DMS79 treated with DMSO at 0.1 percent for 48 hours (cell line): ENCODE measurements at regions not wholly inside any gene's neighbourhood (a gene's known extent, or its start where the extent isn't known, plus 50 kb on each side); places are given as distances from the start of the nearest gene placed in this dataset.
"Not testable (repeated sequence)": the region's sequence is repeated elsewhere in the genome, so short reads cannot be mapped to it uniquely, and the experiment has no call there.

ENCODE experiments used
- DNase-seq: peaks from one replicate; lab custom pipeline; 2025; lab: John Stamatoyannopoulos, UW

DNA sequence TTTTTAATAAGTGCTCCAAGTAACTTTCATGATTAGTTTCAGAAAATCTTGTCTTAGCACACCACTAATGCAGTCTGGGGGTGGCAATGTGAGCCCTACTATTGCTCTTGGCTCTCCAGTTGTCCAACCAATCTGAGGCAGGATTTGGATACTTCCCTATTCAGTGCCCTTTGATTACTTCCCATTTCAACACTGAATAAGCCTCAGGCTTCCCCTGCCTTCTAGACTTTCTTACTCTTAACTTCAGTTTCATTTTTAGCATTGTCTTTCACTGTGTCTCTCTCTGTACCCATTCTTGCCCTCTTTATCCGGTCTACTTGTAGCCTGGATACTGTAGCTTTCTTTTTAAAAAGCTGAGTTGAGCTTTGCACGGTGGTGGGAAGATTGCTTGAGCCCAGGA lies 186.1 kb downstream of the C9orf152 start:
- DNase-seq = no peak

DNA sequence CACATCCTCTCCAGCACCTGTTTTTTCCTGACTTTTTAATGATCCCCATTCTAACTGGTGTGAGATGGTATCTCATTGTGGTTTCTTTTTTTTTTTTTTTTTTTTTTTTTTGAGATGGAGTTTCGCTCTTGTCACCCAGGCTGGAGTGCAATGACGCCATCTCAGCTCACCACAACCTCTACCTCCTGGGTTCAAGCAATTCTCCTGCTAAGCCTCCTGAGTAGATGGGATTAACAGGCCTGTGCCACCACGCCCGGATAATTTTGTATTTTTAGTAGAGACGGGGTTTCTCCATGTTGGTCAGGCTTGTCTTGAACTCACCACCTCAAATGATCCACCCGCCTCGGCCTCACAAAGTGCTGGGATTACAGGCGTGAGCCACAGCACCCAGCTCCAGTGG lies 184.7 kb downstream of the C9orf152 start:
- not testable (repeated sequence) for DNase-seq

DNA sequence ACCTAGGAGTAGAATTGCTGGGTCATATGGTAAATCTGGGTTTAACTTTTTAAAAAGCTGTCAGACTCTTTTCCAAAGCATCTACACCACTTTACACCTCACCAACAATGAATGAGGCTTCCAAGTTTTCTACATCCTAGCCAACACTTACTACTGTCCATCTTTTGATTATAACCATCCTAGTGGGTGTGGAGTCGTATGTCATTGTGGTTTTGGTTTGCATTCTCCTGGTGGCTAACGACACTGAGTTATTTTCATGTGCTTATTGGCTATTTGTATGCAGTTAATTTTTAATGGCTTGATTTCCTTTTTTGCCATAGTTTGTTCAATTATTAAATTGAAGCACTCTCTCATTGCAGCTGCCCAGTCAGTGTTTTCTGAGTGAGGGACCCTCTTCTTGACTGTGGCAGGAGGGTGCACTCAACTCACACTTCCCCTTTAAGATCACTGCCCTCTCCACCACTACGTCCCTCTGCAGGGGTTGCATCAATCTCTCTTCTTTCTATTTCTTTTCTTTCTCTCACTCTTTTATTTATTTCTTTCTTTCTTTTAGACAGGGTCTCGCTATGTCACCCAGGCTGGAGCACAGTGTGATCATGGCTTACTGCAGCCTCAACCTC lies 182.3 kb downstream of the C9orf152 start:
- no peak for DNase-seq

DNA sequence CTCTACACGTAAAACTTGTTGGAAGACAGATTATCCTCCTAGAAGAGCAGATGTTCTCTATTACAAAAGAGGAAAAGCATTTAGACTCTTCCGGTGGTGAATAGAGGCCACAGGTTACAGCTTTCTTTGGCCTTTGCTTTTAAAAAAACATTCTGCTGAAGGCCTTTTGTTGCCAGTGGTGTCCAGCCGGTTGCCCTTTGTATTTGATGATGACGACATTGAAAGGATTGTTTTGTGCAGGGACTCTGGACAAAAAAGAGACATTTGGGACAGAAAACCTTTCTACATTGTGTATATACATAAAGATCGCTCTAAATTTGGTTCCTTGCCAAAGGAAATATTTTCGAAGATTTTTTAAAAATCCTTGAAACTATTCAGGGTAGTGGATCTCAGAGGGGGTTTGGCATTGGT lies 180.3 kb downstream of the C9orf152 start:
- no peak for DNase-seq

DNA sequence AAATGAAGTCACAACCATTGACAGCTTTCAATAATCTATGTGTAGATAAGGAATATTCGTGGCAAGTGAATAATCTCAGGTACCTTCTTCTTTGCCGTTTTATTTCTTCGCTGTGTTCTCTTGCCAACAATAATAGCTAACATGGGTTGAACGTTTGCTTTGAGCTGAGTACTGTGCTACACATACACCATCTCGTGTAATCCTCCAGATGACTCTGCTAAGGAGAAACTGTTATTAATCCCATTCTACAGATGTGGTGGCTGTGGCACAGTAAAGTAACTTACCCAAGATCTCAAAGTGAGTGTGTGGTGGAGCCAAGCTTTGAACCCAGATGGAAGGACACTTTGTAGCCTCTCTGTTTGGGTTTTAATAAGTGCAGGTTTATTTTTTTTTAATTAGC lies 179.7 kb downstream of the C9orf152 start:
- no peak for DNase-seq

DNA sequence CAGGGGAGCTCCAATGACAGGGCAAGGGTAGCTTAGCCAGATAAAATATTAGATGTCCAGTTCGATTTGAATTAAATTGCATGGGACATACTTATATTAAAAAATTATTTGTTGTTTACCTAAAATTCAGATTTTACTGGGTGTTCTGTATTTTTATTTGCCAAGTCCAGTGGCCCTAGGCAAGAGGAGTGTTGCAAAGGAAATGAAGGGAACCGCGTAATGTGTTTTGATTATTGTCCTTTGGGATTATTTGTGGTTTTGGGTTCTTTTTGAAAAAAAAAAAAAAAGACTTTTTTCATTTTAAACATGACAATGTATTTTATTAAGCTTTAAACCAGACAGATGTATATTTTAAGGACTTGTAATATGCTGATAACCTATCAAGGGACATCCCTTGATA lies 179.3 kb downstream of the C9orf152 start:
- DNase-seq = no peak

DNA sequence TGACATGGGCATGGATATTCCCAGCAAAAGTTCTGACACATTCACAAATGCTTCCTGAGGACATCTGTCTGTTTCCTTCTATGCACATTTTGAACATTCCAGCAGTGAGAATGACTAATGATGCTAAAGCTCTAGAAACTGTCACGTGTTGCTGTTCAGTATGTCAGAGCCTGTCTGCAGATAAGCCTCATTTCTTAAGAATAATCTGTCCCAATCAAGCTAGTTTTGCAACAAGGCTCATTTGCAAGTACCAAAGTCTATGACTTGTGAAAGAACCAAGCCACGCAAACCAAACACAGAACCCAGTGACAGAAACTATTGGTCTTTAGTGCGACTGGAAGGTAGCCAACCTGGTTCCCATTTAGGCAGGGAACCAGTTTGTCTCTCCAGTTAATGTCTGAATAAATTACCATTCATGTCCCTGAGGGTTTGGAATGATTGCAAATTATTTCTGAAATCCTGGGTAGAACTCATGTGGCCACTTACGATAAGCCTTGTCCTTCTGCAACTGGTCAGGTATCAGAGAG lies 178.5 kb downstream of the C9orf152 start:
- DNase-seq = no peak

DNA sequence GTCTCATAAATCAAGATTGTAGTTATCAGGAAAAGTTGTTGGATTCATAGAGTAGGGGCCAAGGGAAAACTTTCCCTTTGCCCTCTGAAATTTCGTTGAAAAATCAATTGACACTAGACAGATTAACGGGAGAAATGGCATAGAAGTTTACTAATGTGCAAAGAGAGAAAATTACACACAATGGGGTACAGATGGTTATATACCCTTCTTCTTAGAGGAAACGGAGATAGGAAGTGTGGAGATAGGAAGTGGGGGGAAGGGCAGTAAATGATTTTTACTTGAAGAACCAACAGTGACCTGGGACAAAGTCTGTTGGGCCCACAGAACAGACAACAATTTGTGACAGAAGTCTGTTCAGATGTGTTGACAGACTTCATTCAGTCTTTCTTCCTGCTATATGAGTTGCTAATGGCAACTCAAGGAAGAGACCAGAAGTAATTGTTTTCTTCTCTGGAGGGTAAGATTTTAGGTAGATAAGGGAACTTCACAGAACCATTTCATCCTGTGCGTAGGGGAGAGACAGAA lies 177.9 kb downstream of the C9orf152 start:
- no peak for DNase-seq

DNA sequence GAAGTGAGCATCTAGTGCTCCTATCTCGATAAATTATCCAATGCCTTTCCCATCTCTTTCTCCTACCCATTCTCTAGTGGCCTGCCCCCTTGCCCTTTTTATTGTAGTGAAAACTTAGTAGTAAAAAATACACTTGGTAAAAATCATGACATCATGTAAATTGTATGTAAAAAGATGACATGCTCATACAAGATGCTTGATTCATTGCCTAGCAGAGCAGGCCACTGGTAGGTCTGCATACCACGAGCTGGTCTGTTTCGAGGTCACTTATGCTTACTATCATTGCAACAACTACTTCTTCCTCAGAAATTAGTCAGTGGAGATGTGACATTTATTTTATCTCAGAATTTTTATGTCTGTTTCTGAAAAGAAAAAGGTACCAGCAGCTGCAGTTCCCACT lies 177.3 kb downstream of the C9orf152 start:
- DNase-seq = no peak

DNA sequence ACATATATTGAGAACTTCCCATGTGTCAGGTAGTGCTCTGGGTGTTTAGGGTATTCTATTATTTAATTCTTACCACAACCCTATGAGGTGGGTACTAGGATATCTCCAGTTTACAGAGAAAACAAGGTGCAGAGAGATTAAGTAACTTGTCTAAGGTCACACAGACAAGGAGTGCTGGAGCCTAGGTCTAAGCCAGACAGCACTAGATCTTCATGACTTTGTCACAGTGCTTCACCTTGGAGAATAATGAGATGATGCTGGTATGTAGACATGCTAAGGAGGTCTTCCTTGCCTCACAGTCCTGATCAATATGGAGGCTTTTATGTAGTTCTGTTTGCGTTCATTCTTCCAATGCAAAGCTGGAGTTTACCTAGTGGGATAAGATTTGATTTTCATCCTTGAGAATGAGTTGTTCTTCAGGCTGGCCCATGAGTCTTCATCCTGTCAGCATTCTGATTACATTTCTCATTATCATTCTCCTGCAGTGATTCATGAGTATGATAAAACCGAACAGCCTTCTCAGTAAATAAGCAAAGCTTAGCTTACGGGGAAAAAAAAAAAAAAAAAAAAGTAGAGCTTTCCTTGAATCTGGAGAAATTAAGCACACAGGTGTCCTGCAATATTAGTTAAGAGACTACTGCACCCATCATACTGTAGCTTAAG lies 176.3 kb downstream of the C9orf152 start:
- no peak for DNase-seq

DNA sequence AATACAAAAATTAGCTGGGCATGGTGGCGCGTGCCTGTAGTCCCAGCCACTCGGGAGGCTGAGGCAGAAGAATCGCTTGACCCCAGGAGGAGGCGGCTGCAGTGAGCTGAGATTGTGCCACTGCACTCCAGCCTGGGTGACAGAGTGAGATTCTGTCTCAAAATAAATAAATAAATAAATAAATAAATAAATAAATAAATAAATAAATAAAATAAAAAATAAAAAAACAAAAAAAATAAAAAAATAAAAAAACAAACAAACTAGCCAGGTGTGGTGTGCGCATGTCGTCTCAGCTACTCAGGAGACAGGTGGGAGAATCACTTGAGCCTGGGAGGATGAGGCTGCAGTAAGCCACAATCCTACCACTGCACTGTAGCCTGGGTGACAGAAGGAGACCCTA lies 175.4 kb downstream of the C9orf152 start:
- not testable (repeated sequence) for DNase-seq

DNA sequence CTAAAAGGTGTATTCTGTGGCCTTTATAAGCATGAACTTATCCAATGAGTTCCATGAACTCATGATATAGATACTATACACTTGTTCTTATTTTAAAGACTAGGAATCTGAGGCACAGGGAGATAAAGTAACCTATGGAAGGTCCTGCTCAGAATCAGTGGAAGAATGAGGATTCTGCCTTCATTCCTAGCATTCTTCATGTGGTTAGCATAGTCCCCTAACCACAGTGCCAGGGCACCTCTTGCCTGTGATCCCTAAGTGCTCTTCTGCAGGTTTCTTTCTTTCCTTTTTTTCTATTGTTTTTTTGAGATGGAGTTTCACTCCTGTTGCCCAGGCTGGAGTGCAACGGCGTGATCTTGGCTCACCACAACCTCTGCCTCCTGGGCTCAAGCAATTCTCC lies 174.1 kb downstream of the C9orf152 start:
- no peak for DNase-seq

DNA sequence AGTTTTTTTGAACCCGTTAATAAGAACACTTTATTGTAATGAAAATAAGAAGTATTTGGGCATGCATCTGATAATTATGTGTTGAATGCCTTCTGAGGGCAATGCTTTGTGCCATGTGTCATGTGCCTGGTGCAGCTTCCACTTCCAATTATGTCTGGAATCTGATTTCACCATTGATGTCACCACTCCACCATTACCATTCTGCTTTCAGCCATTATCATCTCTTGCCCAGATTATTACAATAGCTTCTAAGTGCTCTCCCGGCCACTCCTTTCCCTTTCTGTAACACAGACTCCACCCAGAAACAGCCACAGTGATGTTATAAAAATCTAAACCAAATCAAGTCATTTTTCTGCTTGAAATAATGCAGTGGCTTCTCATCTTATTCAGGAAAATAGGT lies 171.7 kb downstream of the C9orf152 start:
- no peak for DNase-seq

DNA sequence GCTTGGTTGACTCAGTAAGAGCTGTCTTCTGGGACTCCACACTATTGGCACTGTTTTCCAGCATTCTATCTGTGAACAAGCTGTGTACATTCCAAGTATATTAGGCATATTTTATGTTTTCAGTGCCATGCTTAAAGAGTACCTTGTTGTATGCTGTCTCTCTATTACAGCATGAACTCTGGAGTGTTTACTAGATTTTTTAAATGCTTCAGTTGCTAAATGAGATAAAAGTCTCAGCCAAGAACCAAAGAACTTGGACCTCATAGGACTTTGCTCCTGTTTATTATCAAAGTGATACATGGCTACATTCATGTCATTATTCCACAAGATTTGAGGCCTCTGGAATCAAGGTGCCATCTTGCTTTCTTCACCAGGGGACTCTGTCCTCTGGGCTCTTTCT lies 167.2 kb downstream of the C9orf152 start:
- no peak for DNase-seq

DNA sequence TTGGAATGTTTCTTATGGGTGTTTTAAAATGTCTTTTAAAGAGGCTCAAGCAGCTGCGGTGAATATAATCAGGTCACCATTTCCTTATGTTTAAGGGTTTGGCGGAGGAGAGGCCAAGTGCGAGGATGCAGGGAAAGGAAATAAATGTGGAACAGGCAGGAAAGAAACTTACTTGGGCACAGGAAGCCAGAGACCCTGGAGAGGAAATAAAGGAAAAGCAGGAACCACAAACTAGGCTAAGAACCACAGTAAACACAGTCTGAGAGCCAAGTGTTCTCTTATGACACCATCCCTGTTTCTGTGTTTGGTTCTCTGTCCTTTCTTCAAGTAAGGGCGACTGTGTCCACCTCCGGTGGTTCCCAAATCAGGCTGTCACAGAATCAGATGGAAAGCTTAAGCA lies 166.5 kb downstream of the C9orf152 start:
- no peak for DNase-seq

DNA sequence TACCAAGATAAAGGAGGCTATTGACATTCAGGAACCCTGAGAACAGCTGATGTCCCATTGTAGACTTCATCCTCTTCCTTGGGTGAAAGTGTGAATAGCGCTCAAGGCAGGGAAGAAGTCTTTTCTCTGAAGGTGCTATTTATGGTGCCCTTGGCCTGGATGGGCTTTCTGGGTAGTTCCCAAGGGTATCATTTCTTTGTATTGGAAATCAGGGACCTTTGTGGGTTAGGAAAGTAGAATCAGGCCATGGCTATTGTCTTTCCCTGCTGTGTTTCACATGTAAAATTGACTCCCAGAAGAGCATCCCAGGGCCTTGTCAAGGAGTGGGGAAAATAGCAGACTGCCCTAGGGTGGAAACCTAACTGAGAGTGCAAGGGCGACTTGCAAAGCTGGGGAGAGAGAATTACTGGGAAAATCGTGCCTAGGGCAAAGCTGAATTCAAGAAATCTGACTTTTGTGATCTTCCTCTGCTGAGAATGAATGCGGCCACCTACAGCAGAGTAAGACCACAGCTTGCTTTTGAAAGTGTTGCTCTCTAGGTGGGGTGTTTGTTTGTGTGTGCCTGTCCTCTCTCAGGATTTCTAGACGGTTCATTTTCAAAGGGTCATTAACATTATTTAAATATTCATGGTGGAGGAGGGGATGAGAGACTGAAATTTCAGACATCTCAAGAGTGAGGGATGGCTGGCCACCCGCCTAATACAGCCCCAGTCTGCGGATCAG lies 160.6 kb downstream of the C9orf152 start:
- no peak for DNase-seq

DNA sequence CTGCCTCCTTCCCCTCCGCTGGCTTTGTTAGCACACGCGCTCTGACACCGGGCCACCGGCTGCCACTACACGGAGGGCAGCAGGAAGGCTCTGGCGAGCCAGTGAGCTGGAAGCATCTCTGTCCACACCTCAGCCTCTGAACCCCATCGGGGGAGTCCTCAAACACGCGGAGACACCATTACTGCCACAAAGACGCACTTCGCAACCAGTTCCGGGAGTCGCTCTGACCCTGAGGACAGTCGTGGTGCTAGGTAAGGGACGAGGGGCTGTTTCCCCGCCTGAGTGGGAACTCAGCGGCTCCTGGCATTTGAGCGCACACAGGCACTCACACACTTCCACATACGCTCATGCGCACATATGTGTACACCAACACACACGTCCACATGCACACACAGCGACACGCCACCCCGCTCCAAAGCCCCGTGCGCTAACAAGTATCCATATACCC lies 160.0 kb downstream of the C9orf152 start:
- DNase-seq = no peak

DNA sequence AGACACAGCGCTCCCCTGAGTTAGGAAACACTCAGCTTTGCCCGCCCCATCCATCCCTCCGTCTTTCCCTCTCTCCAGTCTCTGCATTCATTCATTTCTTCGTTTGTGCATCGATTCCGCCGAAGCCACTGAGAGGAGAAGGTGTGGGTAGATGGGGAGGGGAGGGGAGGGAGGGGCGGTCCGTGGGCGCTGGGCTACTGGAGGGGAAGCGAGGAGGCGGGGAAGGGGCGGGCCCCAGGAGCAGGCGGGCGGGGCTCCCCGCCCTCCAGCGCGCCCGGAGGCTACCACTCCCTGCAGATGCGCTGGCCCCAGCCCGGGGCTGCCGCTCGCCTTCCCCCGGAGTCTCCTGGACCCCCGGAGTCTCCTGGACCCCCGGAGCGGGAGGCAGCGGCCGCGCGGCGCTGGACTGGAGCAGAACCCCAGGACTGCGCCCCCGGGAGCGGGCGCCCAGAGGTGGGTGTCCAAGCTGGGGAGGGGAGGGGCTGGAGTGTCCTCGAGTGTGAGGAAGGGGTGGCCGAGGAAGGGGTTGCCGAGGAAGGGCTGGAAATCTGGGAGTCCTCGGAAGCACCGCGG lies 159.5 kb downstream of the C9orf152 start:
- no peak for DNase-seq

DNA sequence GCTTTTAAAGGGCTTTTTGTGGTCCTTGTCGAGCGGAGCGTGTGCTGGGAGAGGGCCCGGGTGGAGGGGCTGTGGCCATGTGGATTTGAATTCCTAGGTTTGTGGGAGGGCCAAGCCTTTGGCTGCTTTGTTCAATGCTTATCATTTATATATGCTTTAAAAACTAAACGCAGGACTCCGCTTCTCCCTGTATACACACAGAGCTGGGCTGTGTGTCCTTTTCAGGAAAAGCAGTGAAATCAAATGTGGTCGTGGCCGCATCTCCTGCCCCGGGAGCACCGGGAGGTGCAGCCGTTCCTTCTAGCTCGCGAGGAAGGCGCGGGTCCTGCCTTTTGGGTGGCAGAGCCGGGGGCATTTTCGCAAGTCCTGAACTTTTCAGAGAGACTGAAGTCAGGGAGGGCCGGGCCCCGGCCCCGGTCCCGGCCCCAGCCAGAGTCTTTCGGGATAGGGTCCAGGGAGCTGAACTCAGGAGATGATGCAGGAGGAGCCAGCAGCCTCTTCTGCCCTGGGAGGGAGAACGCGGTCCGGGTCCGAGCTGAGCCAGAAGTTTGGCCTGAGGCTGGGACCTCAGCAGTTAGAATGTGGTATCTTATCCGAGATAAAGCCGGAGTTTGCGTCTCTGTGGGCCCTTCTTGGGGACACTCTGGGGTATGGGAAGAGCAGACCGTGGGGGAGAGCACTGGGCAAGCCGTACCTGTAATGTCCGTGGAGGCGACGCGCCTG lies 158.8 kb downstream of the C9orf152 start:
- no peak for DNase-seq

DNA sequence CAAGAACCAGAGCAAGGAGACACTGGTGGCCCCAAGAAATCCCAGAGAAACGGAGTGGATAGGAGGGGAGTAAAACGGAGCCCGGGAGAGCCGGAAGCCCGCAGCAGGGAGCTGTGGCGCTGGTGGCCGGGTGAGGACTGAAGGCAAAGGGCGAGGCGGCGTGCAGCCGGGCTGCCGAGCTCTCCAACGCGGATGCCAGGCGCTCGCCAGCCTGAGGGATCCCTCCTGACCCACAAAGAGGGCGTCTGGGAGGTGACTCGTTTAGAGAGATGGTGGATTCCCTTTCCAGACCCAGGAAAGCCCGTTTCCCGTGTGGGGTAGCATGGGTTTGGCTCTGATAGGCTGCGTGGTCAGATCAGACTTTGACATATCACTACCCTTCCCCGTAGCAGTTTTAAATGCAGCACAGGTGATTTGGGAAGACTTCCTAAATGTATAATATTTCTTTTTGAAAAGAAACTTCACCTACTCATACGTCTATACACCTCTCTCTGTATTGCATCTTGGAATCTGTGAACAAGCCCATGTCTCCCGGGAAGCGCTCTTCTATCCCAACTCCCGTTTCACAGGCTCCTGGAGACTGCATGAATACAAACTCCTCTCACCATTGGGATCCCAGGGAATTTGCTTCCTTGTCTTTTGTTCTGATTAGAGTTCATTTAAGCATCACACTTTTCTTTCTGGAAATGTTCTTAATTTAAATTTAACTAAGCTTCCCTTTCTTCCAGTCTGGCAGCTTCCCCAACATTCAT lies 158.1 kb downstream of the C9orf152 start:
- DNase-seq = no peak

DNA sequence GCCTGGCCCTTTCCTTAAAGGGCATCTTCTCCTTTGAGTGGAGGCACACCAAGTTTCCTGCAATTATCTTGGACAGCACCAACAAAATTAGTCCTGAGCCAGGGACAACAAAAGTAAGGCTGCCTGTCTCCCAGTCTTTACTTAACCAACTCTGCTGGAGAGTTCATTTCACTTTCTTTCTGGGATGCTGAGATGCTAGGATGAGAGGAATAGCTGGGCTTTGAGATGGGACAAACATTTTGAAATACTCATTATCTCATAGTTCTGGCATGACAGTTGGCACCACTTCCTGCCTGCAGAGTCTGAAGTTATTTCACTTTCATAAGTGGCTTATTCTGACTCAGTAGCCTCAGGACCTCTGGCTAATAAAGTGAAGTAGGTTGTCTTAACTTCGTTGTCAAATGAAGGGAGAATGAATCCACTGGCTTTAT lies 157.0 kb downstream of the C9orf152 start:
- no peak for DNase-seq
